ENCODE measurements at regions not wholly inside any gene's neighbourhood (a gene's known extent, or its start where the extent isn't known, plus 50 kb on each side); places are given as distances from the start of the nearest gene placed in this dataset.
"Not testable (repeated sequence)": the region's sequence is repeated elsewhere in the genome, so short reads cannot be mapped to it uniquely, and the experiment has no call there.

GRCh38 chr7:113301983-113302382 is 183.6 kb upstream of the SMIM30 start:
- TF ChIP-seq POLR2A (IDR thresholded peaks at IDR 0.05; ENCODE audit: low read length), result no peak
- TF ChIP-seq GATA1 (IDR thresholded peaks at IDR 0.05; ENCODE audit: low read depth, low read length), result no peak
- no peak for DNase-seq

DNA sequence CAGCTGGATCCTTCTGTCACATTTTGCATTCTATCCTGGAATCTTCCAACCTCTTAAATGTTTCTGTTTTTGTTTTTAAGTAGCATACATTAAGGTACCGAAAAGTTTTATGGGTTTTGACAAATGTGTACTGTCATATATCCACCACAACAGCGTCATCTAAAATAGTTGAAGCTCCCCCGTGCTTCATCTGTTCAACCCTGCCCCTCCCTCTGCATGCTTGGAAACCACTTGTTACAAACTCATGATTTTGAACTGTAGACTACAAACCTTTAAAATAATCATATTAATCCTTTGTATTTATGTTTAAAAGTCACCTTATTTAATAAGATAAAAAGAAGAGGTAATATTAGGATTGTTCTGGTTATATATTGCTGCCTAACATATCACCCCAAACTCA is 182.8 kb upstream of the SMIM30 start:
- TF ChIP-seq POLR2A (IDR thresholded peaks at IDR 0.05; ENCODE audit: low read length) (no peak), GATA1 (IDR thresholded peaks at IDR 0.05; ENCODE audit: low read depth, low read length) (no peak)

GRCh38 chr7:113299748-113300147 is 181.4 kb upstream of the SMIM30 start:
- TF ChIP-seq GATA1 (IDR thresholded peaks at IDR 0.05; ENCODE audit: low read depth, low read length), result no peak
- no peak for TF ChIP-seq POLR2A (IDR thresholded peaks at IDR 0.05; ENCODE audit: low read length)
- DNase-seq, result no peak

More for the DNA sequence above, 182.8 kb upstream of the SMIM30 start:
- no peak for DNase-seq

DNA sequence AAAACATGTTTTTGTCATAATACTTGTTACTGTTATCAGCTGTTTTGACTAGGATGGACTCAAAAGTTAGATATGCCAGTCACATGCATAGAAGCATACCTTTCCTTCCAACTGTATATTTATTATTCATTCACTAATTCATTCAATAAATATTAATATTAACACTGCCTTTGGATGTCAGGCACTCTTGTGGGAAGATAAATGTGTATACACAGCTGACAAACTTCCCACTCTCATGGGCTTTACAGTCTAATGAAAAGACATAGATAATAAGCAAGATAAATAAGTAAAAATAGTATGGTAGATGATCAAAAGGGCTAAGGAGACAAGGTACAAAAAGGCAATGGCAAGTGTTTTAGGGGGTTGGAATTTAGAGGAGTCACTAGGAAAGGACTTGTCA is 180.1 kb upstream of the SMIM30 start:
- TF ChIP-seq POLR2A (IDR thresholded peaks at IDR 0.05; ENCODE audit: low read length), result no peak
- TF ChIP-seq GATA1 (IDR thresholded peaks at IDR 0.05; ENCODE audit: low read depth, low read length), result no peak
- no peak for DNase-seq

- TF ChIP-seq POLR2A (IDR thresholded peaks at IDR 0.05; ENCODE audit: low read length), result no peak
- no peak for TF ChIP-seq GATA1 (IDR thresholded peaks at IDR 0.05; ENCODE audit: low read depth, low read length)
- DNase-seq, result no peak
Observed at GRCh38 chr7:113294750-113295149, 176.4 kb upstream of the SMIM30 start.

DNA sequence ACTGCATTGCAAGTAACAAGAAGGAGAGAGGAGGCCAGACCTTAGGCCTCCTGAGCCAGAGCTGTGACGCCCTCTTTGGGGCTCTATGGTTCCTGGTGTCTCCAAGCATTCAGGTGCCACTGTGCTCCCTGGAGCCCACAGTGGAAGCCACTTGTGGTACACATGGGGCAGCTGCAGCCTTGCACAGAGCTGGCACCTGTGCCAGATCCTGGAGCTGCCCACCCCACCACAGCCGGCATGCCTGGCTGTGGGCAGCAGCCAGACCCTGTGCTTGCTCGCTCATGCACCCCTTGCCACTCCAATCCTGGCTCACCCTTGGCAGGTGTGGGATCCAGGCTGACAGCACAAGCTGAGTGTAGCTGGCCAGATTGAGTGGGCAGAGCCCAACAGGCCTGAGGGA is 173.8 kb upstream of the SMIM30 start:
- DNase-seq, result no peak
- TF ChIP-seq GATA1 (IDR thresholded peaks at IDR 0.05; ENCODE audit: low read depth, low read length), result no peak
- TF ChIP-seq POLR2A (IDR thresholded peaks at IDR 0.05; ENCODE audit: low read length), result no peak

DNA sequence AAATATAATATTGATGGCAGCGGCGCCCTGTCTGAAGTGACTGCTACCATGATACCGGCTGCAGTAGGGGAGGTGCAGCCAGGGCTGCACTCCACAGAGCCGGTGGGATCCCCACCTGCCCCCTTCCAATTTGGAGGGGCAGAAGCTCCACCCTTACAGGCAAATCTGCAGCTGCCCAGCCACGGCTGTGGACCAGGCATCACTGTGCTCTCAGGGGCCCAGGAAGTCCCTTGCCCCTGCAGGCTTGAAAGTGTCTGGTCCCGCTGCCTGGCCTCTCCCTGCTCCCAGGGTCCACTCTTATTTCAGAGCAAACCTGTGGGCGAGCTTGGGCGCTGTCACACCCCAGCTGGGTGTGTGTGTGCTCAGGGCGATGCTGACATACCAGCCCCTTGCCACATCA is 172.7 kb upstream of the SMIM30 start:
- DNase-seq, result no peak
- TF ChIP-seq GATA1 (IDR thresholded peaks at IDR 0.05; ENCODE audit: low read depth, low read length) (no peak), POLR2A (IDR thresholded peaks at IDR 0.05; ENCODE audit: low read length) (no peak)

- TF ChIP-seq POLR2A (IDR thresholded peaks at IDR 0.05; ENCODE audit: low read length) (no peak), GATA1 (IDR thresholded peaks at IDR 0.05; ENCODE audit: low read depth, low read length) (no peak)
- DNase-seq, result peak; percentile 14 to 15
Observed at GRCh38 chr7:113289140-113289740, 170.9 kb upstream of the SMIM30 start.

- TF ChIP-seq GATA1 (IDR thresholded peaks at IDR 0.05; ENCODE audit: low read depth, low read length), result no peak
- TF ChIP-seq POLR2A (IDR thresholded peaks at IDR 0.05; ENCODE audit: low read length), result no peak
- no peak for DNase-seq
Observed at GRCh38 chr7:113285411-113285810, 167.1 kb upstream of the SMIM30 start.

- no peak for TF ChIP-seq POLR2A (IDR thresholded peaks at IDR 0.05; ENCODE audit: low read length)
- no peak for TF ChIP-seq GATA1 (IDR thresholded peaks at IDR 0.05; ENCODE audit: low read depth, low read length)
- no peak for DNase-seq
Observed at GRCh38 chr7:113283861-113284260, 165.5 kb upstream of the SMIM30 start.

DNA sequence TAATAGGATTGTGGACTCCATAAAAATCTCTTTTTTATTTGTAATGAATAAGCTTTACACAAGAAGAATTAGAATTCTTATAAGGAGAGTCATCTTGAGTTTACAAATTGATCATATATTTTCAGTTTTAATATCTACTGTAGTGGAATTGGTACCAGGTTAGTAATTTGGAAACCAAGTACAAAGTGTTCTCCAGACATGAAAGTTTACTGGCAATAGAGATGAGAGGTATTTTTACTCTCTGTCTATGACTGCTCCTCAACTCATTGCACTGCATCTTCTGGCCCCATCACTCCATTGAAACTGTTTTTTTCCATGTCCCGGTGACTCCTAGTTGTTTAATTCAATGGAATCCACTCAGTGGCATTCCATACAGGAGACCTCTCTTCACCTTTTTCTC is 164.5 kb upstream of the SMIM30 start:
- TF ChIP-seq POLR2A (IDR thresholded peaks at IDR 0.05; ENCODE audit: low read length) (no peak), GATA1 (IDR thresholded peaks at IDR 0.05; ENCODE audit: low read depth, low read length) (no peak)
- DNase-seq, result no peak

- no peak for TF ChIP-seq POLR2A (IDR thresholded peaks at IDR 0.05; ENCODE audit: low read length)
- no peak for TF ChIP-seq GATA1 (IDR thresholded peaks at IDR 0.05; ENCODE audit: low read depth, low read length)
- peak in 1 of 2 experiments; percentile 20 for DNase-seq
Observed at GRCh38 chr7:113281223-113281622, 162.9 kb upstream of the SMIM30 start.

DNA sequence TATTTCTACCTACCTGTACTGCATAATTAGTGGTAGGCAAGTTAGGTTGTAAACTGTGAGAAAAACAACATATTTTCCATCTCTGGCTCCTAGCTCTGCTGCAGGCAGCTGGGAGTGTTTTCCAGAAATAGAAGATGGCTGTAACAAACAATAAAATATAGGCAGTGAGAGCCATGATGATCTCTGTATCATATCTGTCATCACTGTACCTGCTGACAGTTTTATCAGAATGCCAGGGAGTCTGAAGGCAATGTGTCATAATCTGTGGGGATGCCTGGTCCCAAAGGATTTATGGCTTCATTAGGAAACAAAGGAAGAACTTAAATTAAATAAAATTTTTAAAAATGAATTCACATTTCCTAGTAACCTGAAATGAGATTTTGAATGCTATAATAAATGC is 160.9 kb upstream of the SMIM30 start:
- no peak for DNase-seq
- TF ChIP-seq GATA1 (IDR thresholded peaks at IDR 0.05; ENCODE audit: low read depth, low read length) (no peak), POLR2A (IDR thresholded peaks at IDR 0.05; ENCODE audit: low read length) (no peak)

DNA sequence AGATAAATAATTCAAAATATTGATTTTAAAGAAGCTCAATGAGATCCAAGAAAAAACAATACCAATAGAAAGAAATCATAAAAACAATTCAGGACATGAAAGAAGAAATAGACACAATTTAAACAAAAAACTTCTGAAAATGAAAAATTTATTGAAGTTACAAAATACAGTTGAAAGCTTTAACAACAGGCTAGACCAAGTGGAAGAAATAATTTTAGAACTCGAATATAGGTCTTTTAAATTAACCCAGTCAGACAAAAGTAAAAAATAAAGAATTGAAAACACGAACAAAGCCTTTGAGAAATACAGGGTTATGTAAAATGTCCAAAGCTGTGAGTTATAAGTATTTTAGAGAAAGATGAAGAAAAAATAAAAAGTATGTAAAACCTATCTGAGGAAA is 152.4 kb upstream of the SMIM30 start:
- no peak for DNase-seq
- TF ChIP-seq POLR2A (IDR thresholded peaks at IDR 0.05; ENCODE audit: low read length), result no peak
- no peak for TF ChIP-seq GATA1 (IDR thresholded peaks at IDR 0.05; ENCODE audit: low read depth, low read length)

GRCh38 chr7:113269592-113269991 is 151.2 kb upstream of the SMIM30 start:
- DNase-seq, result not testable (repeated sequence)

- TF ChIP-seq POLR2A (IDR thresholded peaks at IDR 0.05; ENCODE audit: low read length), result no peak
- TF ChIP-seq GATA1 (IDR thresholded peaks at IDR 0.05; ENCODE audit: low read depth, low read length), result no peak
- peak in 1 of 2 experiments; percentile 33 for DNase-seq
Observed at GRCh38 chr7:113268757-113269156, 150.4 kb upstream of the SMIM30 start.
